ENCODE measurements at regions not wholly inside any gene's neighbourhood (a gene's known extent, or its start where the extent isn't known, plus 50 kb on each side); places are given as distances from the start of the nearest gene placed in this dataset.

DNA sequence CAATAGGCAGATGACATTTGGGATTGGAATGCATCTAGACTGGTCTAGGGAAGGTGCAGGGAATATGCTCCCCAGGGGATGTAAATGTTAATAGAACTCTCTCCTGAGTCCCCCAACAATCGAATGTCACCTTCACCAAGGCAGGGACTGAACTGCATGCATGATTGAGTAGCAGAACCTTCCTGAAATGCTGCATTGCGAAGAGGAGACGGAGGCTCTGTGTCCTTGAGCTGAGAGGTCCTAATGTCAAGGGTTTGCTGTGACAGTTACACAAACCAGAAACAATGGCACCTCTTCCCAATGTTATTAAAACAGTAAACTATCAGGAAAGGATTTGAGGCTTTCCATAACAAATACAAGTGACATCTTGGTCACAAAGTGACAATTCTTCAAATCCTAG is 117.5 kb upstream of the SFSWAP start:
- TF ChIP-seq, protein P1, sequence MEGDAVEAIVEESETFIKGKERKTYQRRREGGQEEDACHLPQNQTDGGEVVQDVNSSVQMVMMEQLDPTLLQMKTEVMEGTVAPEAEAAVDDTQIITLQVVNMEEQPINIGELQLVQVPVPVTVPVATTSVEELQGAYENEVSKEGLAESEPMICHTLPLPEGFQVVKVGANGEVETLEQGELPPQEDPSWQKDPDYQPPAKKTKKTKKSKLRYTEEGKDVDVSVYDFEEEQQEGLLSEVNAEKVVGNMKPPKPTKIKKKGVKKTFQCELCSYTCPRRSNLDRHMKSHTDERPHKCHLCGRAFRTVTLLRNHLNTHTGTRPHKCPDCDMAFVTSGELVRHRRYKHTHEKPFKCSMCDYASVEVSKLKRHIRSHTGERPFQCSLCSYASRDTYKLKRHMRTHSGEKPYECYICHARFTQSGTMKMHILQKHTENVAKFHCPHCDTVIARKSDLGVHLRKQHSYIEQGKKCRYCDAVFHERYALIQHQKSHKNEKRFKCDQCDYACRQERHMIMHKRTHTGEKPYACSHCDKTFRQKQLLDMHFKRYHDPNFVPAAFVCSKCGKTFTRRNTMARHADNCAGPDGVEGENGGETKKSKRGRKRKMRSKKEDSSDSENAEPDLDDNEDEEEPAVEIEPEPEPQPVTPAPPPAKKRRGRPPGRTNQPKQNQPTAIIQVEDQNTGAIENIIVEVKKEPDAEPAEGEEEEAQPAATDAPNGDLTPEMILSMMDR (conservative IDR thresholded peaks at IDR 0.05), result no peak
- TF ChIP-seq ZFX (IDR thresholded peaks at IDR 0.05), result no peak
